AG10803 (cell line): ENCODE measurements at regions not wholly inside any gene's neighbourhood (a gene's known extent, or its start where the extent isn't known, plus 50 kb on each side); places are given as distances from the start of the nearest gene placed in this dataset.

Experiments used
- DNase-seq: peaks from one replicate; pipeline ENCODE4 v3.0.0; 2010; ENCODE audit warnings: low read depth
- H3K4me3 ChIP-seq: 2 replicates; pipeline ENCODE4 v1.5.1; 2011; ENCODE audit warnings: mild to moderate bottlenecking, low read length, control low read depth
- TF ChIP-seq, protein P1 (sequence below): conservative IDR thresholded peaks from 2 replicates; pipeline ENCODE4 v1.5.1; 2011; ENCODE audit warnings: mild to moderate bottlenecking, low read length, control low read depth, inconsistent platforms

DNA sequence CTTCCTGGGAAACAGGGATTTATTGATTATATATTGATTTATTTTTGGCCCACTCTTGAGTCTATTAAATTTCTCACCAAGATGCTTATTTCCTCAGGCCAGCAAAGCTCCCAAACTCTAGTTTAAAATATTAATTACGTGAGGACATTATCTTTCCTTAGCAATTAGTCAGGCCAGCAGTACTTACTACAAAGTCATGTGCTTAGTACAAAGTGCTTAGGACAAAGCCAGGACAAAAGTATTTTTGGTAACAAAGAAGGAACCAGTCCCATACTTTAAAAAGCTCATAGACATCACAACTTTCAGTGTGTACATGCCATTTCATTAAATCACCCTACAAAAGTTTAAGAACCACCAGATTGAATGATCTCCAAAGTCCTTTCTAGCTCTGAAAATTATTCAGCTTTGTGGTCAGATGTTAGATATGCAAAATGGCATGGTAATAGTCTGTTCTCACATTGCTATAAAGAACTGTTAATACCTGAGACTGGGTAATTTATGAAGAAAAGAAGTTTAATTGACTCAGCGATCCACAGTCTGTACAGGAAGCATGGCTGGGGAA, 94.7 kb upstream of the PWP1 start:
- TF ChIP-seq, protein P1, sequence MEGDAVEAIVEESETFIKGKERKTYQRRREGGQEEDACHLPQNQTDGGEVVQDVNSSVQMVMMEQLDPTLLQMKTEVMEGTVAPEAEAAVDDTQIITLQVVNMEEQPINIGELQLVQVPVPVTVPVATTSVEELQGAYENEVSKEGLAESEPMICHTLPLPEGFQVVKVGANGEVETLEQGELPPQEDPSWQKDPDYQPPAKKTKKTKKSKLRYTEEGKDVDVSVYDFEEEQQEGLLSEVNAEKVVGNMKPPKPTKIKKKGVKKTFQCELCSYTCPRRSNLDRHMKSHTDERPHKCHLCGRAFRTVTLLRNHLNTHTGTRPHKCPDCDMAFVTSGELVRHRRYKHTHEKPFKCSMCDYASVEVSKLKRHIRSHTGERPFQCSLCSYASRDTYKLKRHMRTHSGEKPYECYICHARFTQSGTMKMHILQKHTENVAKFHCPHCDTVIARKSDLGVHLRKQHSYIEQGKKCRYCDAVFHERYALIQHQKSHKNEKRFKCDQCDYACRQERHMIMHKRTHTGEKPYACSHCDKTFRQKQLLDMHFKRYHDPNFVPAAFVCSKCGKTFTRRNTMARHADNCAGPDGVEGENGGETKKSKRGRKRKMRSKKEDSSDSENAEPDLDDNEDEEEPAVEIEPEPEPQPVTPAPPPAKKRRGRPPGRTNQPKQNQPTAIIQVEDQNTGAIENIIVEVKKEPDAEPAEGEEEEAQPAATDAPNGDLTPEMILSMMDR = no peak

DNA sequence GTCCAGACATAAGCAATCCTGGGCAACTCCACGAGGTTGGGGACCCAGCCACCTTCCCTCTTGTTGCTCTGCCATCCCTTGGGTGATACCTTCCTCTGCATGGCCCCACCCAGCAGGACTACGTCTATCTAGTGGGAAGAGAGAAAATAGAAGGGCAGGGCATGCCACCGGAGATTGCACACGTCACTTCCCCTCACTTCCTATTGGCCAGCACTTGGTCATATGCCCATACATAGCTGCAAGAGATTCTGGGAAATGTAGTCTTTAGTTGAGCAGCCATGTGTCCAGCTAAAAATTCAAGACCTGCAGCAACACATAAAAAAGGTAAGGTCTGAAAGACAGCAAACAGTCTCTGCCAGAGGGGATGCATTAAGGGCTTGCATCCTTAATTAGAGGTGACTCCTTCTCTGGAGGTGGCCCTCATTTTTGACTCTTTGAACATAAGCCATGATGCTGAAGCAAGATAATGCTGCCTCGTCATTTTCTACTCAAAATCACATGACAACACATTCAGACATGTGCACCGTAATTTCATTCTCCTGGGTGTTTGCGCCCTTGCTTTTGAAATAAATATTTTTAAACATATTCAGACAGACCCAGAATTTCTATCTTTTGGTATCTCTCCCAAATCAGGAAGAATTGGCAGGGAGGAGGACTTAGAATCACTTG, 91.8 kb upstream of the PWP1 start:
- TF ChIP-seq, protein P1 = no peak
- H3K4me3 ChIP-seq = no peak overlapping the region
- DNase-seq = no peak

More for the DNA sequence above, 94.7 kb upstream of the PWP1 start:
- peak; percentile 28 for DNase-seq
- H3K4me3 ChIP-seq = no peak overlapping the region

DNA sequence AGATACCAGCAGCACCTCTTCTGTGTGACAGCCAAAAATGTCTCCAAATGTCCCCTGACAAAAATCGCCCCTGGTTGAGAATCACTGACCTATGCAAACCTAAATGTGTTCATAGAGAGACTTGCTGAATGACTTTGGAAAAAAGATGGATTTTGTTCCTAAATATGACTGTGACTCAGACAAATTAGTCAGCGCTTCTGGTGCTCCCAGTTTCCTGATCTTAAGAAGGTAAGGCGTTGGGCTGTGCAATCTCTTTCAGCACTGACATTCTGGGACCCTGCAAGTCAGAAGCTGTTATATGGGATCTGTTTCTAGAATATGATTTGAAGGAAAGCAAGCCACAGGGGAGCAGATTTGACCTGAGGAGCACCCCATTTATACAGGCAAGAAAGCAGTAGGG, 90.6 kb upstream of the PWP1 start:
- TF ChIP-seq, protein P1 = no peak
- DNase-seq = no peak
- H3K4me3 ChIP-seq = no peak overlapping the region

DNA sequence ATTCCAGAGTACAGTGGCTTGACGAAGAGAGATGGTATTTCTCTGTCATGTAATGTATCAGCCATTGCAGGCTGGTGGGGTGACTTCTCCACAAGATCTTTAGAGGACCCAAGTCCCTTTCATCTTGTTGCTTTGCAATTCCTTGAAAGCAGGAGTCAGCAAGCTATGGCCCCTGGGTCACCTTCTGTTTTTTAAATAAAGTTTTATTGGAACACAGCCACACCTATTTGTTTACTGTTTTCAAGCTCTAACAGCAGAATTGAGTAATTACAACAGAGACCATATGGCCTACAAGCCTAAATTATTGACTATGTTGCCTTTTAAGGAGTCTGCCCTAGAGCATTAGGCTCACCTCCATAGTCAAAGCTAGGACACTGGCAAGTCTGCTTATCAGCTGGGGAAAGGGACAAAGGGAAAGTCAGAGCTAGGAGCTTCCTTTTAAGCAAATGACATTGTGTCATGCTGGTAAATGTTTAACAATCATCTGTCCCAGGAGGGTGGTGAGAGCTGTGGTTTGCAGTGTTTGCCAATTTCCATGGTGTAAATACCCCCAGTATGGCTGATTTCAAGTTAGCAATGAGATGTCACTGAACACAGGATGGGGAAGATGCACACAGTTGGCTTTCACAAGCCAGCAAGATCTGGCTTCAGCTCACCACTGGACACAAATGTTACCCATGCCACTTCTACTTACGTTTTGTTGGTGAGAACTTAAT, 87.7 kb upstream of the PWP1 start:
- no peak for DNase-seq
- no peak overlapping the region for H3K4me3 ChIP-seq
- TF ChIP-seq, protein P1 = no peak

DNA sequence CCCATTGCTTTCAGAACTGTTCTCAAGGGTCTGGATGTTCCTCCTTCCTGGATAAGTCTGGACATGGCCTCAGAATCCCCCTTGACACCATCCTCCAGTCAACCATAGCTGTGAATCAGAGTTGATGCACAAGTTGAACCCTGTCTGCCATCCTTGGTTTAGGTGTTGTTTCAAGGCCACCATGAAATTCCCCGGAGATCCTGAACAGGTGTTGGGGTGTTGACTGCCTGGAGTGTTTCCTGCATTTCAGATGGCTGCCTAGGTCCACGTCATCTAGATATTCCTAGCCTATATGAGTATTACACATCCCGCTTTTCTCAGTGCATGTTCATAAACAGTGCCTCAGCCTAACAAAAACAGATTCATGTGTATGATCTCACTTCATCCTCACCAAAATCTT, 86.7 kb upstream of the PWP1 start:
- TF ChIP-seq, protein P1 = no peak
- no peak for DNase-seq

DNA sequence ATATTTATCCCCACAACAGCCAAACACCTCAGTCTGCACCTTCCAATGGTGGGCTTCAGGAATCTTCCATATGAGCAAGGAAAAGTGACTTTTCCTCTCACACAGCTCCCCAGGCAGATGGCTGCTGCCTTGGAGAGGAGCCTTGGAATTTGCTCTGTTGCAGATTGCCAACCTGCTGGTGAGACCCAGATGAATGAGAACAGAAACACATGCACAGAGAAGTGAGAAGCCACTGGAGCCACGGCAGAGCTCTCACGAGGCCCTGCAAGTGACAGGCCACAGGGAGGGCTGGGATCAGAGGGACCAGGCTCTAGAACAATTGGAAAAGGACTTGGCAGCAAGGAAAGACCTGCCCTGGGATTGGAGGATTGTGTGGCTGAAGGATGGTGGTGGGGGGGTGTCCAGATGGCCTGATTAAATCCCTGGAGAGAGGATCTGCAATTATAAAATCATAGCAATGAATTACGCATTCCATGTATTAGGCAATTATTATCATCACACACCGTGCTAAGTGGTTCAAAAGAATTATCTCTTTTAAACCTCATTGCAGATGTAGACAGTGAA, 84.9 kb upstream of the PWP1 start:
- H3K4me3 ChIP-seq = no peak overlapping the region
- DNase-seq = peak; percentile 23
- TF ChIP-seq, protein P1 = no peak

More for the DNA sequence above, 86.7 kb upstream of the PWP1 start:
- H3K4me3 ChIP-seq = no peak overlapping the region

DNA sequence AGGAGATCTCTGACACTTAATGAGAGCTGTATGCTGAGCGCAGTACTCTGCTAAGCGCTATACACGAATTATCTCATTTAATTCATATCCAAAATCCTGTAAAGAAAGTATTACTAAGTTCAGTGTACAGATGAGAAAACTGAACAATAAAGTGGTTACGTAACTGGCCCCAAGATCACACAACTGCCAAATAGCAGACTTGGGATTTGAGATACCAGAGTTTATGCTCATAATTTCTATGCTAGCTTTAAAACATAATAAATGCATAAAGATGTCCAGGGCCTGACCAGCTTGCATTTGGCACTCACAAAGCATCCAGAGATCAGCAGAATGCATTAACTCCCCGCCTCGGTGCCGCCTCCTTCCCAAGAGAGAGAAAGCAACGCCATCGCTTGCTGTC, 83.2 kb upstream of the PWP1 start:
- H3K4me3 ChIP-seq = no peak overlapping the region
- no peak for DNase-seq
- TF ChIP-seq, protein P1 = no peak
